K562 (cell line): ENCODE measurements at regions not wholly inside any gene's neighbourhood (a gene's known extent, or its start where the extent isn't known, plus 50 kb on each side); places are given as distances from the start of the nearest gene placed in this dataset.

Experiments
- ATAC-seq: fragments of 200-7000 bp; cut with Tn5 transposase; 3 replicates; pipeline ENCODE4 v1.9.1; 2020; ENCODE audit warnings: moderate library complexity
- BruUV-seq: library from RNA; stranded (reverse); fragments of 400-500 nt; replicated peaks from 2 replicates; lab custom pipeline; 2021; lab: Mats Ljungman, UMichigan
- CTCF ChIA-PET: fragments of 300-600 bp; formaldehyde crosslinking; extraction: SDS; loops from one replicate; lab custom pipeline; 2021; ENCODE audit warnings: low intra/inter-chr PET ratio; lab: Yijun Ruan, JAX
- POLR2A ChIA-PET: fragments of 300-600, 350-650 bp; sonication (Branson Sonifier 250); formaldehyde crosslinking; extraction: SDS; loops from one replicate; lab custom pipeline; 2021; ENCODE audit warnings: antibody characterized with exemption, inconsistent platforms; lab: Yijun Ruan, JAX
- DNase-seq, 4 experiments: peaks; one replicate each; pipeline versions ENCODE4 v3.0.0 to v3.0.0-alpha.2; 2011 to 2018; ENCODE audit warnings: low spot score in 3 of 4, mixed read lengths in 3 of 4; ENCODE audit errors: extremely low read depth in 1 of 4
- FAIRE-seq: peaks from 2 replicates; lab custom pipeline; 2011; peaks lifted over from hg19 to GRCh38; lab: Jason Lieb, UNC
- H2AFZ ChIP-seq: 2 replicates; pipeline ENCODE4 v1.6.0; 2011; ENCODE audit warnings: low read depth, low read length, control low read depth, inconsistent platforms
- H3K27ac ChIP-seq: fragments of 200-600 bp; 3 replicates; pipeline ENCODE4 v1.8.0; 2011; ENCODE audit warnings: low read depth, mild to moderate bottlenecking, control low read depth, inconsistent platforms, low read length, moderate library complexity, mixed read lengths; ENCODE audit errors: extremely low read depth
- H3K27me3 ChIP-seq, 2 experiments: fragments of 300-600 bp in 1 of 2; 2 replicates in 1 of 2; 3 replicates in 1 of 2; pipeline versions ENCODE4 v1.6.0 to v1.8.0; 2011; ENCODE audit warnings: inconsistent platforms in 2 of 2, low read length in 2 of 2, mild to moderate bottlenecking in 1 of 2, mixed read lengths in 1 of 2, moderate library complexity in 1 of 2; ENCODE audit not compliant: control insufficient read depth in 2 of 2, insufficient read depth in 2 of 2
- H3K36me3 ChIP-seq: fragments of 300-600 bp; 3 replicates; pipeline ENCODE4 v1.8.0; 2011; ENCODE audit warnings: mild to moderate bottlenecking, low read length, inconsistent platforms; ENCODE audit not compliant: control insufficient read depth, insufficient read depth
- H3K4me1 ChIP-seq, 2 experiments: fragments of 200-600 bp in 1 of 2; replicated peaks in 1 of 2; 2 replicates in 1 of 2; 3 replicates in 1 of 2; pipeline versions ENCODE4 v1.5.1 to v1.8.0; 2011; ENCODE audit warnings: inconsistent platforms in 2 of 2, low read length in 2 of 2, mild to moderate bottlenecking in 1 of 2, mixed read lengths in 1 of 2, moderate library complexity in 1 of 2; ENCODE audit not compliant: control insufficient read depth in 2 of 2, insufficient read depth in 2 of 2
- H3K4me2 ChIP-seq: 2 replicates; pipeline ENCODE4 v1.6.1; 2011; ENCODE audit warnings: low read length, control low read depth, inconsistent platforms, mixed read lengths; ENCODE audit not compliant: insufficient read depth
- H3K4me3 ChIP-seq: fragments of 200-600 bp; sonication (generic), shearing (Covaris generic); 2 replicates; pipeline ENCODE4 v1.5.1; 2016; ENCODE audit warnings: control low read depth, inconsistent platforms
- H3K79me2 ChIP-seq: fragments of 200-600 bp; 3 replicates; pipeline ENCODE4 v1.8.0; 2011; ENCODE audit warnings: low read length, inconsistent platforms; ENCODE audit not compliant: control insufficient read depth, insufficient read depth
- H3K9ac ChIP-seq, 2 experiments: 2 replicates each; pipeline versions ENCODE4 v1.6.0 to v1.6.1; 2011; ENCODE audit warnings: low read depth in 2 of 2, low read length in 2 of 2, control low read depth in 1 of 2, inconsistent platforms in 1 of 2, mild to moderate bottlenecking in 1 of 2, mixed read lengths in 1 of 2; ENCODE audit not compliant: insufficient read depth in 1 of 2
- H3K9me1 ChIP-seq: one replicate; pipeline ENCODE4 v1.6.0; 2011; ENCODE audit warnings: inconsistent platforms, mild to moderate bottlenecking, low read length, moderate library complexity; ENCODE audit not compliant: control insufficient read depth, insufficient read depth
- H3K9me3 ChIP-seq: replicated peaks from 2 replicates; pipeline ENCODE4 v1.5.1; 2011; ENCODE audit warnings: low read depth, low read length, inconsistent platforms; ENCODE audit not compliant: control insufficient read depth, insufficient read depth
- H4K20me1 ChIP-seq: replicated peaks from 2 replicates; pipeline ENCODE4 v1.6.1; 2011; ENCODE audit warnings: low read length, inconsistent platforms, mixed read lengths; ENCODE audit not compliant: control insufficient read depth, insufficient read depth
- BACH1 ChIP-seq: fragments of 200-800 bp; sonication (Bioruptor generic); IDR thresholded peaks from 2 replicates; pipeline ENCODE4 v1.6.1; 2016; ENCODE audit warnings: missing genetic modification characterization, missing compliant biosample characterization
- PBX2 ChIP-seq, 2 experiments: IDR thresholded peaks in 1 of 2; conservative IDR thresholded peaks in 1 of 2; 2 replicates each; pipeline ENCODE4 v1.6.1; 2016; ENCODE audit warnings: low read depth in 2 of 2, mild to moderate bottlenecking in 1 of 2, missing compliant biosample characterization in 1 of 2, missing genetic modification characterization in 1 of 2, moderate library complexity in 1 of 2
- ZKSCAN3 ChIP-seq: fragments of 250-450 bp; sonication (Bioruptor Pico); IDR thresholded peaks from 2 replicates; pipeline ENCODE4 v1.4.0; 2020
- WGBS: fragments of 100-300 bp; shearing (Covaris generic); methylation state at CpG from one replicate; pipeline ENCODE4 v1.1.6; 2016; ENCODE audit warnings: low coverage, mixed read lengths; ENCODE audit not compliant: insufficient coverage; ENCODE audit errors: missing lambda C conversion rate; 5-methylcytosine and 5-hydroxymethylcytosine counted together
- in situ Hi-C: fragments of 300-500 bp; cut with MboI; formaldehyde crosslinking; loops from 4 replicates; pipeline ENCODE4 v1.15.0; 2018; ENCODE audit warnings: inconsistent platforms, mixed read lengths
- intact Hi-C: fragments of 100-400 bp; cut with micrococcal nuclease; formaldehyde crosslinking; loops from 2 replicates; pipeline ENCODE4 v1.14.2; 2022

- no peaks in the 10 kb centered on the region for H3K27me3 ChIP-seq
- H3K36me3 ChIP-seq: no peaks in the 10 kb centered on the region
- H3K9me1 ChIP-seq: no peaks in the 10 kb centered on the region
- in situ Hi-C loops: no loop called here
- H2AFZ ChIP-seq: no peak overlapping the region
- CTCF ChIA-PET: no interaction called here
- TF ChIP-seq ZKSCAN3 (CRISPR knock-in tag) (no peak), PBX2 (CRISPR knock-in tag; IDR thresholded peaks at IDR 0.05; ENCODE audit: low read depth) (no peak), PBX2 (tag; conservative IDR thresholded peaks at IDR 0.05; ENCODE audit: low read depth) (no peak), BACH1 (tag) (no peak)
- TF ChIP-seq, all 486 proteins: peak for 0
- Histone ChIP-seq H3K4me3 (no peak overlapping the region), H3K79me2 (no peaks in the 10 kb centered on the region), H3K4me1 (no peaks in the 10 kb centered on the region), H3K27ac (no peak overlapping the region), H3K4me2 (no peak overlapping the region), H4K20me1 (no peaks in the 10 kb centered on the region), H3K9ac (no peak overlapping the region), H3K9me3 (no peaks in the 10 kb centered on the region)
- ATAC-seq (no peak), DNase-seq (no peak), FAIRE-seq (no peak)
- intact Hi-C loops: no loop called here
- WGBS: 0% methylated on average over 2 of the region's 2 CpGs
- no TSS peak for BruUV-seq
- POLR2A ChIA-PET: no interaction called here
These were observed 220.3 kb upstream of the STT3B start for GRCh38 chr3:31312400-31312799.
